ENCODE measurements at regions not wholly inside any gene's neighbourhood (a gene's known extent, or its start where the extent isn't known, plus 50 kb on each side); places are given as distances from the start of the nearest gene placed in this dataset.

- TF ChIP-seq KLF15 (CRISPR knock-in tag; IDR thresholded peaks at IDR 0.05; ENCODE audit: borderline replicate concordance) = 0 out of 2 replicates have a peak, but pooled peaks have one; percentile 42
- TF ChIP-seq GATA4 (IDR thresholded peaks at IDR 0.05; ENCODE audit: borderline replicate concordance, low read depth) = no peak; the same call in 1 of the 2 replicates
- no peak for TF ChIP-seq ARNT (IDR thresholded peaks at IDR 0.05)
- TF ChIP-seq MEF2D (CRISPR knock-in tag; IDR thresholded peaks at IDR 0.05) = peak; percentile 74; the same call in 1 of the 2 replicates
- TF ChIP-seq ZNF704 (CRISPR knock-in tag; IDR thresholded peaks at IDR 0.05; ENCODE audit: borderline replicate concordance) = no peak
- TF ChIP-seq DMAP1 (CRISPR knock-in tag; IDR thresholded peaks at IDR 0.05) = peak; percentile 88
- TF ChIP-seq ZNF615 (CRISPR knock-in tag; IDR thresholded peaks at IDR 0.05; ENCODE audit: borderline replicate concordance) = peak; percentile 45; the same call in 1 of the 2 replicates
- TF ChIP-seq KLF6 (CRISPR knock-in tag; IDR thresholded peaks at IDR 0.05) = no peak
- no peak for TF ChIP-seq PLRG1 (conservative IDR thresholded peaks at IDR 0.05)
- peak; percentile 46 for TF ChIP-seq GATAD1 (CRISPR knock-in tag; IDR thresholded peaks at IDR 0.05)
- TF ChIP-seq CEBPZ (IDR thresholded peaks at IDR 0.05; ENCODE audit: low read length) = no peak
- no peak for TF ChIP-seq ZBTB46 (CRISPR knock-in tag; IDR thresholded peaks at IDR 0.05; ENCODE audit: borderline replicate concordance)
- peak; percentile 98 for TF ChIP-seq ZNF362 (CRISPR knock-in tag; IDR thresholded peaks at IDR 0.05; ENCODE audit: borderline replicate concordance)
- peak; percentile 97 for TF ChIP-seq MEIS2 (CRISPR knock-in tag; IDR thresholded peaks at IDR 0.05)
- TF ChIP-seq MZF1 (CRISPR knock-in tag; IDR thresholded peaks at IDR 0.05; ENCODE audit: borderline replicate concordance) = no peak; the same call in 1 of the 2 replicates
- no peak for TF ChIP-seq ZBTB8A (CRISPR knock-in tag; IDR thresholded peaks at IDR 0.05; ENCODE audit: borderline replicate concordance, low read depth)
- peak; percentile 73; the same call in 1 of the 2 replicates for TF ChIP-seq AFF4 (CRISPR knock-in tag; IDR thresholded peaks at IDR 0.05)
Measured at GRCh38 chr11:13140028-13140870, 131.1 kb downstream of the RASSF10 start (continued).

Measured in HepG2 (cell line).